NCI-H1105 (cell line): ENCODE measurements at regions not wholly inside any gene's neighbourhood (a gene's known extent, or its start where the extent isn't known, plus 50 kb on each side); places are given as distances from the start of the nearest gene placed in this dataset.

Experiments used
- DNase-seq: peaks from one replicate; lab custom pipeline; 2025; lab: John Stamatoyannopoulos, UW

- no peak for DNase-seq
Measured at GRCh38 chr2:212708355-212708754, 169.8 kb upstream of the ERBB4 start.

DNA sequence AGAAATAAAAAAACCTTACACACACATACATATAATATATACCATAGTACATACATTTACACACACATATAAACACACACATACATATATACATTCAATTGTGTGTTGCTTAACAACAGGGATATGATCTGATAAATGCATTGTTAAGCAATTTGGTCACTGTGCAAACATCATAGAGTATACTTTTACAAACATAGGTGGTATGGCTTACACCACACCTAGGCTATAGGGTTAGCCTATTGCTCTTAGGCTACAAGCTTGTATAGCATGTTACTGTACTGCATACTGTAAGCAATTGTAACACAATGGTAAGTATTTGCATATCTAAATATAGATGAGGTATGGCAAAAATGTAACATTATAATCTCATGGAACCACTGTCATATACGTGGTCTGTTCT, 156.8 kb upstream of the ERBB4 start:
- no peak for DNase-seq

DNA sequence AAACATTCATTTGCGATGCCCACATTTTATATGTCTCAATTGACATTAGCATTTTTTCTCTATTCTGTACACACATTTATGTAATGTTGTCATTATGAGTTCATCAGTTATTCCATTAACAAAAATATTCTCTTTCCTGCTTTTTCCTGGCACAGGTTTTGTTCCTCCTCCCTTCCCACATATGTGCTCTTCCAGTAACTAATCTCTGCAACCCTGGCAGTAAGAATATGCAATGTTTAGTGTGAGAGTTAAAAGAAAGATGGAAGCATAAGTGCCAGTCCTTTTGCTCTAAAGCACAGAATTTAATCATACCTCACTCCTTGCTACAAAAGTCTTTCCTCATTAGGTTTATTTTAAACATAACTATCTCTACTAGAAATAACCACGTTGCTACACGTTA, 155.8 kb upstream of the ERBB4 start:
- no peak for DNase-seq

DNA sequence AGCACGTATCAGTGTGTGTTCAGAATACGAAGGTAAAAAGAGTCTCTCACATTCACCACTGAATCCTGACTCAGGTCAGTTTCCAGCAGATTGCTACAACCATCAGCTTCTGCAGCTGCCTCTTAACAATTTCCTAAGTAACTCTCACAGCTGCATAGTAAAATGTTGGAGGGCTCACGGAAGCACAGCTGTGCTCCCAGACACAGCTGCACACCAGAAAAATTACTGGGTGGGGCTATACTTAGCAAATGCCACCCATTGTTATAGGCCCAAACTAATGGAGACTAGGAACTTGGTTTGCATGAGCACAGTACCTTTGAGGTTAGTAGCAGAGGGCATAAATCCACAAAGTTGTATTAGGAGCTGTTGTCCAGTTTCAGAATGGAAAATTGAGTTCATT, 153.9 kb upstream of the ERBB4 start:
- no peak for DNase-seq

DNA sequence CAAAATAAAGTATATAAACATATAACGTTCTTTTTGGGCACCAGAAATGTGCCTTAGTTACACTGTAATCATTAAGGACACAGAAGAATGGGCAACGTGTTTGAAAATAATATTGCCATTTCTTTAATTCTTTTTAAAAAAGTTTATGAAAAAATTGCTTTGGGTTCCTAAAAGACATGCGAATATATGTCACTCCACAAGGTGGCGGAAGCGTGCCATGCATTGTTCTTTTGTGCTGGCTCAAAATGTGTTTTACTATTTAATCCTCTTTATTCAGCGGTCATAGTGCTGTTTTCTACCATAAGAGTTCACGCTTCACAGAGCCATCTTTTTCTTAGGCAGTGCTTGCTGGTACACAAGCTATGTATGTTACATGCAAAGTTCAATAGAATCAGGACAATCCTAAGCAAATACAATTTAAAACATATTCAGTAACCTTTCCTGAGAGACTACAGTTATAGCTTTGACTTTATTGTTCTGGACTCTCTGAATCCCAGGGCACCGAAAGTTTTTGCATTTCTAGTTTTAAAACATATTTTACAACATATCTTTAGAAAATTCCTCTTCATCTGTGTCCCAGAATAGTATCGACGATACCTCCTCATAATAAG, 147.8 kb upstream of the ERBB4 start:
- peak; percentile 12 for DNase-seq

- DNase-seq, result no peak
Measured at GRCh38 chr2:212683346-212684097, 144.9 kb upstream of the ERBB4 start.

GRCh38 chr2:212682937-212683336, 144.3 kb upstream of the ERBB4 start:
- no peak for DNase-seq

DNA sequence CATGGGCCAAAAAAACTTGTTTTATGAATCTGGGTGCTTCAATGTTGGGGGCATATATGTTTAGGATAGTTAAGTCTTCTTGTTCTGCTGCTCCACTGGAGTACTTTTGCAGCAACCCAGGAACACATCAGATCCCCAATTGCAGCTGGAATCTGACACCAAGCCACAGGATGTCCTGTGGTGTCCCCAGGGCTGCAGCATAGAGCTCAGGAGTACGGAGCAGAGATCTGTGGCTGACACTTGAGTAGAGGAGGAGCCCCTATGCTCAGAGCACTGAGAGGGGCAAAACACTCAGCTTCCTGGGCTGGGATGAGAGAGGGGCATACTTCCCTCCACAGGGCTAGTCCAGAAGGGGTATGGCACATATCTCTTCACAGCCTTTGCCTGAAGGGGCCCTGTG, 138.9 kb upstream of the ERBB4 start:
- no peak for DNase-seq

- no peak for DNase-seq
Measured at GRCh38 chr2:212672186-212672585, 133.6 kb upstream of the ERBB4 start.

DNA sequence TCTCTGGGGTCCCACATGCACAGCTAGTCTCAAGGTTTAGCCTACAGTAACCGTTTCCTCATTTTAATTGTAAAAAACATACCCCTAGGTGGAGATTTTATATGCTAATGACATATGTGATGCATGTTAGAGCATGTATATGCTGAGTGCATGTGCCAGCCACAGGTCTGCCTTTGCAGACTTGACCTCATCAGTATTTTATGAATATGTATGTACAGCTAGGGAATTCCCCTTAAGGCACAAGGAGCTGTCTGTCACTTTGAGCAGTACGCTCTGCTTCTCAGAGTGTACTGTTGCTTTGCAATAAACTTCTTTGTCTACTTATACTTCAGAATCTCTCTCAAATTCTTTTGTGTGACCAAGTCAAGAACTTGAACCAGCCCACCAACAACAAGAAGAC, 131.2 kb upstream of the ERBB4 start:
- no peak for DNase-seq

GRCh38 chr2:212667751-212668316, 129.2 kb upstream of the ERBB4 start:
- DNase-seq, result no peak

DNA sequence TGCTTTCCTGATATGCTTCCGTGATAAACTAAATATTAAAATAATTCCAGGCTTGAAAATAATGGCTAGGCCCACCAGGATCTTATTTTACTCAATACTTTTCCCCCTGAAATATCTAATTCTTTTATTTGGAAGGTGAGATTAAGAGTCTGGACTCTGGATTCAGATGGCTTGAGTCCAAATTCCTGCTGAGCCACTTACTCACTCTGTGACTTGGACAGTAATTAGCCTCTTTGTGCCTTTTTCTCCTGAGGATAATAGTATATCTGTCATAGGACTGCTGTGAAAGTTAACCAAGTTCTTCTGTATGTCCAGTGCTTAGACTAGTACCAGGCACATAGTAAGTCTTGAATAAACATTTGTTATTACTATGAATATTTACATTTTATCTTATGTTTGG, 127.3 kb upstream of the ERBB4 start:
- DNase-seq, result no peak

DNA sequence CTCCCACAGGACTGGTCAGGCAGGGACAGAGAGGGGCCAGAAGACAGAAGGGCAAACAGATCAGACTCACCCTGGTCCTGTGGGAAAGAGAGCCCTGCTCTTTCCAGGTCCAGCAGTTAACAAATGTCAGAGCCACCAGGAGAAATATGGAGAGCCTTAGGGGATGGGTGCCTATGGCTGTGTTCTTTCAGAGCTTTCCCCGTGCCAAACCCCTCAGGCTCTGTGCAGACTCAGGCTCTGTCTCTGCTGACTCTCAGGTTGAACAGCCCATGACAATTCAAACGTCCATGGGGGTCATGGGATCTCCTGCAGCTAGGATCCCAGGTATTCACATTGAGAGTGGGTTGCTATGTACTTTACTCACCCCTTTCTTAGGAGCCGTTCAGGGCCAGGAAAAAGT, 120.8 kb upstream of the ERBB4 start:
- no peak for DNase-seq

GRCh38 chr2:212649646-212650045, 111.0 kb upstream of the ERBB4 start:
- no peak for DNase-seq

GRCh38 chr2:212646698-212647366, 108.2 kb upstream of the ERBB4 start:
- DNase-seq, result no peak

DNA sequence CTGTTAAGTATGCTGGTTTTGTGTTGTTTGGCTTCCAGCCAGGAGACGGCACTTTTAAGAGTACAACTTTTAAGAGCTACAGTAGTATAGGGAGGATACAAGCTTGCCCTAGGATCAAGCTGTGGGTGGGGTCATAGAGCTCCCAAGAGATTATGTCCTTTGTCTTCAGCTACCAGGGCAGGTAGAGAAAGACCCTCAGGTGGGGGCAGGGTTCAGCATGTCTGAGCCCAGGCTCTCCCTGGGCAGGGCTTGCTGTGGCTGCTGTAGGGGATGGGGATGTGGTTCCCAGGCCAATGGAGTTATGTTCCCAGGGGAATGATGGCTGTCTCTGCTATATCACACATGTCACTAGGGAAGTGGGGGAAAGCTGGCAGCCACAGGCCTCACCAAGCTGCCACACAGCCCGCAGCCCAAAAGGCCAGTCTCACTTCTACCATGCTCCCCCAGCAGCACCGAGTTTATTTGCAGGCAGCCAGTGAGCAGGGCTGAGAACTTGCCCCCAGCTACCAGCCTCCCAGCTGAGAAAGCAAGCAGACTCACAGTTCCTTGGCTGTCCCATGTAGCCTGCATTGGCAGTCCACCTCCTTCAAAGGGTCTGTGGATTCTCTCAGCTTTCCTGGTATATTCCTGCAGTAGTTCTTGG, 105.7 kb upstream of the ERBB4 start:
- DNase-seq, result no peak

DNA sequence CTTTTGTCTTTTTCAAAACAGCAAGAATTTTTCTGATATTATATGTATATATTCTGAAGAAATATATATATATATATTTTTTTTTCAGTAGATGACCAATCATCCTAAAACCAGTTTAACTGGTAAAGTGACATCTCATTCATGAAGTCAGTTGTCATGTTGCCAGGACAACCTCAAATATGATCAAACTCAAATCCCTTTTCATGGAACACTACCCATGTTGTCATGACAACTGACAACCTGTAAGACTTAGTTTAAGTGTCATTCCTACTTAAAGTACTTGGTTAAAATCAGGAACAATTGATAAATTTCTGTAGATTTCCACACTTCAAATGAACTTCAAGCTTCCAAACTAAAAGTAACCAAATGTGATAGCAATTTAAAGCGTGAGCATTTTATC, 101.8 kb upstream of the ERBB4 start:
- DNase-seq, result no peak

- no peak for DNase-seq
Measured at GRCh38 chr2:212638694-212639093, 100.1 kb upstream of the ERBB4 start.

DNA sequence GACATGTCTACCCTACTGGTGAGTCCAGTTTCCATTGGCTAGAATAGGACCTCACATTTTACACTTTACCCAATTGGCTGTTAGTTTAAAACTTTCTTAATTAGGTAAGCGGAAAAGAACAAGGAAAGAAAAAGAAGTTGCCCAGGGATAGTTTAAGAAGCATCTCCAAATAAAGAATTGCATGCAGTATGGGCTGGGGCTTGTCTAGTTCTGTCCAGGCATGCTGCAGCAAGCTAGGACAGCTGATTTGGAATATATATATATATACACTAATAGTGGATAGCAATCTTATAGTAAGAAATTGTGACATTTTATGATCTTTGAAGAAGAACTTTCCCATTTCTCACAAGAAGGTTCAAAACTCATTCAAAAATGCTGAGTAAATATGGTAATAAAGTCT, 90.0 kb upstream of the ERBB4 start:
- DNase-seq, result no peak

- no peak for DNase-seq
Measured at GRCh38 chr2:212626371-212626918, 87.8 kb upstream of the ERBB4 start.

- no peak for DNase-seq
Measured at GRCh38 chr2:212619954-212620353, 81.4 kb upstream of the ERBB4 start.

DNA sequence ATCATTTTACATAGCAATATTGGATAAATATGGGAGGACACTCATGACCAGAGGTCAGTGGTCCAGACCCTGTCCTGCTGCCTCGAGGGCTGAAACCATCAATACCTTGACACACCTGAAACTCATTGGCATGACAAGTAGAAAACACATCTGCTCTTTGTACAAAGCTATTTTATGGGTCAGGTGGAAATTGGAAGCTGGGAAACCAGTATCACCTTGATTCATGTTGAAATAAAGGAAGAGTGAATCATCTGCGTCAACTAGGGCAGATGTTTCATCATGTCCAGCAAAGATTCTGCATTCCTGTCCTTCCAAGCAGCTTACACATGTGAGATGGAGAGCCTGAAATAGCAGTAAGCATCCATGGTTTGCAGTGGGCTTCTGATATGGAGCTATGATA, 80.0 kb upstream of the ERBB4 start:
- DNase-seq, result no peak
